HG02610 (cell line): ENCODE measurements at regions not wholly inside any gene's neighbourhood (a gene's known extent, or its start where the extent isn't known, plus 50 kb on each side); places are given as distances from the start of the nearest gene placed in this dataset.
"Not testable (repeated sequence)": the region's sequence is repeated elsewhere in the genome, so short reads cannot be mapped to it uniquely, and the experiment has no call there.

Experiments used
- ATAC-seq: cut with Tn5 transposase; IDR thresholded peaks from one replicate; pipeline ENCODE4 v1.9.1; 2021; ENCODE audit warnings: mild to moderate bottlenecking, moderate library complexity; ENCODE audit not compliant: unreplicated experiment

GRCh38 chr21:15562748-15563147 is 167.0 kb upstream of the USP25 start:
- no peak for ATAC-seq

GRCh38 chr21:15564907-15565306 is 164.9 kb upstream of the USP25 start:
- ATAC-seq, result no peak

GRCh38 chr21:15566703-15567102 is 163.1 kb upstream of the USP25 start:
- ATAC-seq, result no peak

GRCh38 chr21:15567191-15567590 is 162.6 kb upstream of the USP25 start:
- ATAC-seq, result no peak

GRCh38 chr21:15568516-15568915 is 161.3 kb upstream of the USP25 start:
- no peak for ATAC-seq

GRCh38 chr21:15586752-15587427 is 142.9 kb upstream of the USP25 start:
- no peak for ATAC-seq

GRCh38 chr21:15592271-15592860 is 137.4 kb upstream of the USP25 start:
- no peak for ATAC-seq

- no peak for ATAC-seq
These were observed 136.8 kb upstream of the USP25 start for GRCh38 chr21:15592957-15593356.

- no peak for ATAC-seq
These were observed 128.4 kb upstream of the USP25 start for GRCh38 chr21:15601390-15601789.

GRCh38 chr21:15604413-15604812 is 125.4 kb upstream of the USP25 start:
- no peak for ATAC-seq

- no peak for ATAC-seq
These were observed 115.0 kb upstream of the USP25 start for GRCh38 chr21:15614766-15615165.

GRCh38 chr21:15616864-15617574 is 112.8 kb upstream of the USP25 start:
- ATAC-seq, result no peak

- no peak for ATAC-seq
These were observed 111.8 kb upstream of the USP25 start for GRCh38 chr21:15617964-15618363.

- ATAC-seq, result no peak
These were observed 108.9 kb upstream of the USP25 start for GRCh38 chr21:15620892-15621291.

GRCh38 chr21:15624646-15625045 is 105.1 kb upstream of the USP25 start:
- ATAC-seq, result no peak

- ATAC-seq, result no peak
These were observed 104.4 kb upstream of the USP25 start for GRCh38 chr21:15625363-15625762.

GRCh38 chr21:15626031-15626430 is 103.8 kb upstream of the USP25 start:
- no peak for ATAC-seq

GRCh38 chr21:15627011-15627410 is 102.8 kb upstream of the USP25 start:
- no peak for ATAC-seq

GRCh38 chr21:15627823-15628222 is 102.0 kb upstream of the USP25 start:
- ATAC-seq, result no peak

- ATAC-seq, result no peak
These were observed 98.4 kb upstream of the USP25 start for GRCh38 chr21:15631342-15631741.

- not testable (repeated sequence) for ATAC-seq
These were observed 95.2 kb upstream of the USP25 start for GRCh38 chr21:15634541-15634940.

GRCh38 chr21:15638856-15639549 is 90.8 kb upstream of the USP25 start:
- no peak for ATAC-seq
